ENCODE measurements at regions not wholly inside any gene's neighbourhood (a gene's known extent, or its start where the extent isn't known, plus 50 kb on each side); places are given as distances from the start of the nearest gene placed in this dataset.
A peak's percentile ranks its signal among the peaks of the same experiment; 100 is the strongest.

- no peak for DNase-seq
Measured at GRCh38 chr12:85693093-85693665, 143.0 kb downstream of the RASSF9 start.

GRCh38 chr12:85695097-85695715 lies 141.0 kb downstream of the RASSF9 start:
- DNase-seq, result no peak

GRCh38 chr12:85697003-85697402 lies 139.2 kb downstream of the RASSF9 start:
- DNase-seq, result no peak

GRCh38 chr12:85698937-85699336 lies 137.3 kb downstream of the RASSF9 start:
- DNase-seq, result no peak

- no peak for DNase-seq
Measured at GRCh38 chr12:85708775-85709174, 127.4 kb downstream of the RASSF9 start.

- no peak for DNase-seq
Measured at GRCh38 chr12:85711735-85712390, 124.3 kb downstream of the RASSF9 start.

- DNase-seq, result no peak
Measured at GRCh38 chr12:85713373-85713772, 122.8 kb downstream of the RASSF9 start.

GRCh38 chr12:85714425-85714824 lies 121.8 kb downstream of the RASSF9 start:
- no peak for DNase-seq

- DNase-seq, result no peak
Measured at GRCh38 chr12:85720308-85721033, 115.7 kb downstream of the RASSF9 start.

- DNase-seq, result peak; percentile 30
Measured at GRCh38 chr12:85725991-85726390, 110.2 kb downstream of the RASSF9 start.

GRCh38 chr12:85733221-85733840 lies 102.9 kb downstream of the RASSF9 start:
- no peak for DNase-seq

- DNase-seq, result no peak
Measured at GRCh38 chr12:85733984-85734383, 102.2 kb downstream of the RASSF9 start.

GRCh38 chr12:85740186-85740585 lies 96.0 kb downstream of the RASSF9 start:
- no peak for DNase-seq

GRCh38 chr12:85741046-85741445 lies 95.2 kb downstream of the RASSF9 start:
- no peak for DNase-seq

- peak; percentile 81 for DNase-seq
Measured at GRCh38 chr12:85747941-85748495, 88.2 kb downstream of the RASSF9 start.

All from NCI-H1092 treated with DMSO at 0.1 percent for 48 hours (cell line).